Activated effector memory CD4-positive, alpha-beta T cell treated with Interleukin-2 at 50 U/mL for 16 hours (primary cell): ENCODE measurements at regions not wholly inside any gene's neighbourhood (a gene's known extent, or its start where the extent isn't known, plus 50 kb on each side); places are given as distances from the start of the nearest gene placed in this dataset.

Experiments used
- DNase-seq: peaks from one replicate; pipeline ENCODE4 v3.0.0-alpha.2; 2020

GRCh38 chr5:61916621-61917620 lies 389.1 kb upstream of the KIF2A start:
- no peak for DNase-seq

- DNase-seq, result no peak
These were observed 387.4 kb upstream of the KIF2A start for GRCh38 chr5:61918611-61919010.

GRCh38 chr5:61919920-61920319 lies 386.1 kb upstream of the KIF2A start:
- no peak for DNase-seq

- no peak for DNase-seq
These were observed 381.8 kb upstream of the KIF2A start for GRCh38 chr5:61924251-61924650.

- DNase-seq, result no peak
These were observed 379.1 kb upstream of the KIF2A start for GRCh38 chr5:61926911-61927310.

- no peak for DNase-seq
These were observed 374.8 kb upstream of the KIF2A start for GRCh38 chr5:61931236-61931635.

- no peak for DNase-seq
These were observed 372.0 kb upstream of the KIF2A start for GRCh38 chr5:61933787-61934626.

GRCh38 chr5:61941637-61942036 lies 364.4 kb upstream of the KIF2A start:
- no peak for DNase-seq

- no peak for DNase-seq
These were observed 363.4 kb upstream of the KIF2A start for GRCh38 chr5:61942462-61943049.

- DNase-seq, result no peak
These were observed 362.3 kb upstream of the KIF2A start for GRCh38 chr5:61943713-61944112.

GRCh38 chr5:61948151-61948550 lies 357.9 kb upstream of the KIF2A start:
- DNase-seq, result no peak

- DNase-seq, result no peak
These were observed 356.8 kb upstream of the KIF2A start for GRCh38 chr5:61949054-61949678.

GRCh38 chr5:61949679-61950435 lies 356.1 kb upstream of the KIF2A start:
- no peak for DNase-seq

GRCh38 chr5:61951295-61951694 lies 354.7 kb upstream of the KIF2A start:
- no peak for DNase-seq

GRCh38 chr5:61953913-61954312 lies 352.1 kb upstream of the KIF2A start:
- no peak for DNase-seq

- DNase-seq, result no peak
These were observed 341.8 kb upstream of the KIF2A start for GRCh38 chr5:61964201-61964600.

GRCh38 chr5:61965069-61965468 lies 340.9 kb upstream of the KIF2A start:
- DNase-seq, result no peak

- DNase-seq, result no peak
These were observed 340.5 kb upstream of the KIF2A start for GRCh38 chr5:61965490-61965889.

- DNase-seq, result no peak
These were observed 339.6 kb upstream of the KIF2A start for GRCh38 chr5:61966296-61966955.

- DNase-seq, result no peak
These were observed 339.0 kb upstream of the KIF2A start for GRCh38 chr5:61966997-61967396.

GRCh38 chr5:61967681-61968080 lies 338.3 kb upstream of the KIF2A start:
- no peak for DNase-seq

- DNase-seq, result no peak
These were observed 336.7 kb upstream of the KIF2A start for GRCh38 chr5:61969347-61969746.
